ENCODE measurements at regions not wholly inside any gene's neighbourhood (a gene's known extent, or its start where the extent isn't known, plus 50 kb on each side); places are given as distances from the start of the nearest gene placed in this dataset.

DNA sequence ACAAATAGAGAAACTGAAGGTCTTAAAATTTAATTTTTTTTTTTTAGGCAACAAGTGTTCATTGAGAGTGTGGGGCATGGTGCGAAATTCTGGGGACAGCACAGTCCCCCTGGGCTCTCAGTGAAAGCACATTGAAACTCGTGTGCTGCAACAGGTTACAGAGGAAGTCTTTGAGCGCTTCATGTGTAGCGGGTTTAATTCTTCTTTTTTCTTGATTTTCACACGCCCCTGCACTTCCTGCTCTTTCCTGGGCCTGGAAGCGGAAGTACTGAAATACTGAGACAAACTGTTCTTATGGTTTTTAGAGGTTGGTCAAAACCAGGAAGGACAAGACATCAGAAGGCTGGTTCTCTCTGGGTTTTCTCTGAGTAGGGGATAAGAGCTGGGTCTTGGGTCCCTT lies 203.5 kb downstream of the PTEN start:
- TF ChIP-seq, protein P1, sequence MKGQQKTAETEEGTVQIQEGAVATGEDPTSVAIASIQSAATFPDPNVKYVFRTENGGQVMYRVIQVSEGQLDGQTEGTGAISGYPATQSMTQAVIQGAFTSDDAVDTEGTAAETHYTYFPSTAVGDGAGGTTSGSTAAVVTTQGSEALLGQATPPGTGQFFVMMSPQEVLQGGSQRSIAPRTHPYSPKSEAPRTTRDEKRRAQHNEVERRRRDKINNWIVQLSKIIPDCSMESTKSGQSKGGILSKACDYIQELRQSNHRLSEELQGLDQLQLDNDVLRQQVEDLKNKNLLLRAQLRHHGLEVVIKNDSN (IDR thresholded peaks at IDR 0.05) = no peak
- TF ChIP-seq FOXM1 (IDR thresholded peaks at IDR 0.05; ENCODE audit: borderline replicate concordance, low read depth) (no peak), ZBTB7A (IDR thresholded peaks at IDR 0.05; ENCODE audit: low read depth) (no peak), EP300 (IDR thresholded peaks at IDR 0.05; ENCODE audit: borderline replicate concordance) (no peak), MAX (IDR thresholded peaks at IDR 0.05) (no peak), CREB1 (IDR thresholded peaks at IDR 0.05; ENCODE audit: low read depth) (no peak), YY1 (IDR thresholded peaks at IDR 0.05; ENCODE audit: low read depth) (no peak), CEBPB (IDR thresholded peaks at IDR 0.05) (no peak), REST (IDR thresholded peaks at IDR 0.05; ENCODE audit: low read depth) (no peak), NFIC (IDR thresholded peaks at IDR 0.05) (no peak), RAD21 (IDR thresholded peaks at IDR 0.05; ENCODE audit: low read depth) (no peak), EGR1 (IDR thresholded peaks at IDR 0.05) (no peak), TCF12 (IDR thresholded peaks at IDR 0.05; ENCODE audit: low read depth) (no peak), TAF1 (IDR thresholded peaks at IDR 0.05; ENCODE audit: low read depth) (no peak)

Measured in Ishikawa (cell line).